ENCODE measurements at regions not wholly inside any gene's neighbourhood (a gene's known extent, or its start where the extent isn't known, plus 50 kb on each side); places are given as distances from the start of the nearest gene placed in this dataset.

- TF ChIP-seq CTCF (conservative IDR thresholded peaks at IDR 0.05; ENCODE audit: low read depth, low read length) (no peak), EZH2 (IDR thresholded peaks at IDR 0.05; ENCODE audit: low read length, unreplicated experiment) (no peak)
These were observed 54.2 kb upstream of the FMNL2 start for GRCh38 chr2:152280780-152281179.

Measured in PC-3 (cell line).